ENCODE measurements at regions not wholly inside any gene's neighbourhood (a gene's known extent, or its start where the extent isn't known, plus 50 kb on each side); places are given as distances from the start of the nearest gene placed in this dataset.

GRCh38 chr15:89009080-89009479 lies 79.2 kb upstream of the ABHD2 start:
- Histone ChIP-seq H3K27ac (ENCODE audit: low read depth, low read length) (no peak overlapping the region), H3K36me3 (ENCODE audit: control insufficient read depth in 1 of 2, insufficient read depth in 2 of 2, low read length in 2 of 2) (no peaks in the 10 kb centered on the region), H3K9ac (ENCODE audit: low read length) (no peak overlapping the region), H3K4me2 (ENCODE audit: low read length) (no peak overlapping the region), H3K4me3 (replicated peaks in 1 of 2; ENCODE audit: low read depth in 1 of 2, low read length in 2 of 2) (no peak overlapping the region), H3K79me2 (ENCODE audit: insufficient read depth, low read length) (no peaks in the 10 kb centered on the region), H2AFZ (ENCODE audit: low read depth, low read length, poor library complexity, severe bottlenecking) (no peak overlapping the region), H3K4me1 (ENCODE audit: control insufficient read depth in 1 of 2, insufficient read depth in 2 of 2, low read length in 2 of 2) (no peaks in the 10 kb centered on the region), H3K27me3 (ENCODE audit: insufficient read depth, low read length) (no peaks in the 10 kb centered on the region), H3K9me3 (ENCODE audit: control insufficient read depth in 1 of 2, insufficient read depth in 1 of 2, low read depth in 1 of 2, low read length in 2 of 2) (no peaks in the 10 kb centered on the region), H3K9me2 (ENCODE audit: insufficient read depth) (no peaks in the 10 kb centered on the region), H4K20me1 (ENCODE audit: insufficient read depth) (no peaks in the 10 kb centered on the region)
- DNase-seq (ENCODE audit: low read depth, low spot score), result no peak
- RAD21 ChIA-PET (ENCODE audit: low non-redundant PET in 1 of 2, low total read pairs in 2 of 2, uncharacterized antibody in 2 of 2, unreplicated experiment in 2 of 2), result no interaction called here
- ATAC-seq, result no peak
- intact Hi-C loops (cut with micrococcal nuclease), result no loop called here
- POLR2A ChIA-PET, result no interaction called here
- no TSS peak for BruUV-seq (replicated peaks)
- CTCF ChIA-PET, result no interaction called here
- TF ChIP-seq ATF3 (IDR thresholded peaks at IDR 0.05), result no peak
- no peak for TF ChIP-seq POLR2A (IDR thresholded peaks at IDR 0.05; ENCODE audit: borderline replicate concordance, extremely low read depth, insufficient read depth, insufficient read length)
- no peak for TF ChIP-seq SIN3A (IDR thresholded peaks at IDR 0.05; ENCODE audit: low read depth)
- no peak for TF ChIP-seq RAD21 (IDR thresholded peaks at IDR 0.05; ENCODE audit: low read depth)
- no peak for TF ChIP-seq YY1 (IDR thresholded peaks at IDR 0.05; ENCODE audit: extremely low read depth, insufficient replicate concordance, low read depth, low read length)
- TF ChIP-seq POLR2AphosphoS5 (IDR thresholded peaks at IDR 0.05; ENCODE audit: low read depth, low read length), result no peak
- no peak for TF ChIP-seq FOSL1 (IDR thresholded peaks at IDR 0.05; ENCODE audit: low read depth)
- no peak for TF ChIP-seq CEBPB (IDR thresholded peaks at IDR 0.05; ENCODE audit: low read depth)

- no peaks in the 10 kb centered on the region for H3K9me2 ChIP-seq (ENCODE audit: insufficient read depth)
- no peak for DNase-seq (ENCODE audit: low read depth, low spot score)
- no peak overlapping the region for H3K27ac ChIP-seq (ENCODE audit: low read depth, low read length)
- BruUV-seq (replicated peaks), result no TSS peak
- H3K36me3 ChIP-seq (ENCODE audit: control insufficient read depth in 1 of 2, insufficient read depth in 2 of 2, low read length in 2 of 2), result no peaks in the 10 kb centered on the region
- POLR2A ChIA-PET, result interaction anchor here (0.8 kb wide), 2 partner anchors 95 to 110 kb away, joined by 3 to 4 read pairs; no protein-coding TSS in a partner anchor
- H3K4me2 ChIP-seq (ENCODE audit: low read length), result no peak overlapping the region
- H4K20me1 ChIP-seq (ENCODE audit: insufficient read depth), result no peaks in the 10 kb centered on the region
- intact Hi-C loops (cut with micrococcal nuclease), result loop anchor here (10.0 kb wide), 1 partner anchor 351 kb away; no protein-coding TSS in a partner anchor
- RAD21 ChIA-PET (ENCODE audit: low non-redundant PET in 1 of 2, low total read pairs in 2 of 2, uncharacterized antibody in 2 of 2, unreplicated experiment in 2 of 2), result no interaction called here
- no peak overlapping the region for H2AFZ ChIP-seq (ENCODE audit: low read depth, low read length, poor library complexity, severe bottlenecking)
- CTCF ChIA-PET, result interaction anchor here (1.0 kb wide), 1 partner anchor 19 kb away, joined by 3 read pairs; no protein-coding TSS in a partner anchor
- no peak overlapping the region for H3K9ac ChIP-seq (ENCODE audit: low read length)
- no peak for ATAC-seq
- TF ChIP-seq POLR2A (IDR thresholded peaks at IDR 0.05; ENCODE audit: borderline replicate concordance, extremely low read depth, insufficient read depth, insufficient read length) (no peak), CTCF (IDR thresholded peaks at IDR 0.05 in 2 of 3, conservative IDR thresholded peaks at IDR 0.05 in 1 of 3; ENCODE audit: borderline replicate concordance in 1 of 3, insufficient read depth in 1 of 3, low read depth in 2 of 3, low read length in 2 of 3) (no peak), SIN3A (IDR thresholded peaks at IDR 0.05; ENCODE audit: low read depth) (no peak), MAX (IDR thresholded peaks at IDR 0.05) (no peak), ATF3 (IDR thresholded peaks at IDR 0.05) (no peak), REST (IDR thresholded peaks at IDR 0.05; ENCODE audit: low read depth) (no peak), ELF1 (IDR thresholded peaks at IDR 0.05; ENCODE audit: borderline replicate concordance, low read depth) (no peak)
- no peaks in the 10 kb centered on the region for H3K27me3 ChIP-seq (ENCODE audit: insufficient read depth, low read length)
- H3K4me3 ChIP-seq (replicated peaks in 1 of 2; ENCODE audit: low read depth in 1 of 2, low read length in 2 of 2), result no peak overlapping the region
- no peaks in the 10 kb centered on the region for H3K9me3 ChIP-seq (ENCODE audit: control insufficient read depth in 1 of 2, insufficient read depth in 1 of 2, low read depth in 1 of 2, low read length in 2 of 2)
- peaks cover 13 to 19% of the 10 kb centered on the region in 2 experiments for H3K4me1 ChIP-seq (ENCODE audit: control insufficient read depth in 1 of 2, insufficient read depth in 2 of 2, low read length in 2 of 2)
- no peaks in the 10 kb centered on the region for H3K79me2 ChIP-seq (ENCODE audit: insufficient read depth, low read length)
Measured at GRCh38 chr15:89015412-89016097, 72.7 kb upstream of the ABHD2 start.
